Neutrophil (primary cell): ENCODE measurements at regions not wholly inside any gene's neighbourhood (a gene's known extent, or its start where the extent isn't known, plus 50 kb on each side); places are given as distances from the start of the nearest gene placed in this dataset.
"Not testable (repeated sequence)": the region's sequence is repeated elsewhere in the genome, so short reads cannot be mapped to it uniquely, and the experiment has no call there.

Source experiments
- H3K27ac ChIP-seq: fragments of 200-600 bp; sonication (generic); 2 replicates; pipeline ENCODE4 v1.5.1; 2016; ENCODE audit warnings: mild to moderate bottlenecking, moderate library complexity
- H3K27me3 ChIP-seq: fragments of 200-600 bp; sonication (generic); 2 replicates; pipeline ENCODE4 v1.6.0; 2016; ENCODE audit warnings: mild to moderate bottlenecking
- H3K36me3 ChIP-seq: fragments of 200-600 bp; sonication (generic); 2 replicates; pipeline ENCODE4 v1.5.1; 2017
- H3K4me1 ChIP-seq, 2 experiments: fragments of 200-600 bp in 1 of 2; sonication (generic) in 1 of 2; 1 replicate in 1 of 2; 2 replicates in 1 of 2; pipeline versions ENCODE4 v1.5.1 to v1.6.1; 2013 to 2016; ENCODE audit warnings: low read depth in 1 of 2, low read length in 1 of 2, mild to moderate bottlenecking in 1 of 2, moderate library complexity in 1 of 2; ENCODE audit not compliant: control insufficient read depth in 1 of 2, insufficient read depth in 1 of 2
- H3K4me3 ChIP-seq, 2 experiments: fragments of 200-600 bp in 1 of 2; sonication (generic) in 1 of 2; 1 replicate in 1 of 2; 2 replicates in 1 of 2; pipeline ENCODE4 v1.5.1; 2013 to 2016; ENCODE audit warnings: low read depth in 1 of 2, low read length in 1 of 2, mild to moderate bottlenecking in 1 of 2, moderate library complexity in 1 of 2
- H3K9me3 ChIP-seq: fragments of 200-600 bp; sonication (generic); 2 replicates; pipeline ENCODE4 v1.5.1; 2016
- TF ChIP-seq, protein P1 (sequence below): fragments of 200-600 bp; sonication (generic); IDR thresholded peaks from 2 replicates; pipeline ENCODE4 v1.5.1; 2016; ENCODE audit warnings: antibody characterized with exemption

- TF ChIP-seq, protein P1, sequence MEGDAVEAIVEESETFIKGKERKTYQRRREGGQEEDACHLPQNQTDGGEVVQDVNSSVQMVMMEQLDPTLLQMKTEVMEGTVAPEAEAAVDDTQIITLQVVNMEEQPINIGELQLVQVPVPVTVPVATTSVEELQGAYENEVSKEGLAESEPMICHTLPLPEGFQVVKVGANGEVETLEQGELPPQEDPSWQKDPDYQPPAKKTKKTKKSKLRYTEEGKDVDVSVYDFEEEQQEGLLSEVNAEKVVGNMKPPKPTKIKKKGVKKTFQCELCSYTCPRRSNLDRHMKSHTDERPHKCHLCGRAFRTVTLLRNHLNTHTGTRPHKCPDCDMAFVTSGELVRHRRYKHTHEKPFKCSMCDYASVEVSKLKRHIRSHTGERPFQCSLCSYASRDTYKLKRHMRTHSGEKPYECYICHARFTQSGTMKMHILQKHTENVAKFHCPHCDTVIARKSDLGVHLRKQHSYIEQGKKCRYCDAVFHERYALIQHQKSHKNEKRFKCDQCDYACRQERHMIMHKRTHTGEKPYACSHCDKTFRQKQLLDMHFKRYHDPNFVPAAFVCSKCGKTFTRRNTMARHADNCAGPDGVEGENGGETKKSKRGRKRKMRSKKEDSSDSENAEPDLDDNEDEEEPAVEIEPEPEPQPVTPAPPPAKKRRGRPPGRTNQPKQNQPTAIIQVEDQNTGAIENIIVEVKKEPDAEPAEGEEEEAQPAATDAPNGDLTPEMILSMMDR = no peak
- Histone ChIP-seq H3K9me3 (no peaks in the 10 kb centered on the region), H3K27ac (no peak overlapping the region), H3K36me3 (no peaks in the 10 kb centered on the region), H3K4me3 (no peak overlapping the region), H3K27me3 (no peaks in the 10 kb centered on the region), H3K4me1 (no peaks in the 10 kb centered on the region)
Observed at GRCh38 chr10:81603106-81603620, 271.8 kb upstream of the NRG3 start.

- not testable (repeated sequence) for H3K4me3 ChIP-seq, H3K4me1 ChIP-seq, H3K36me3 ChIP-seq, H3K9me3 ChIP-seq, H3K27ac ChIP-seq, H3K27me3 ChIP-seq
Observed at GRCh38 chr10:81644485-81644884, 230.5 kb upstream of the NRG3 start.

GRCh38 chr10:81655986-81656385, 219.0 kb upstream of the NRG3 start:
- TF ChIP-seq, protein P1 = no peak
- H3K4me3 ChIP-seq = no peak overlapping the region
- H3K36me3 ChIP-seq = no peaks in the 10 kb centered on the region
- no peak overlapping the region for H3K27ac ChIP-seq
- no peaks in the 10 kb centered on the region for H3K4me1 ChIP-seq
- no peaks in the 10 kb centered on the region for H3K9me3 ChIP-seq
- no peaks in the 10 kb centered on the region for H3K27me3 ChIP-seq

GRCh38 chr10:81662837-81663236, 212.2 kb upstream of the NRG3 start:
- H3K4me3 ChIP-seq = no peak overlapping the region
- H3K27me3 ChIP-seq = no peaks in the 10 kb centered on the region
- TF ChIP-seq, protein P1 = no peak
- H3K4me1 ChIP-seq = no peaks in the 10 kb centered on the region
- H3K27ac ChIP-seq = no peak overlapping the region
- no peaks in the 10 kb centered on the region for H3K36me3 ChIP-seq
- no peaks in the 10 kb centered on the region for H3K9me3 ChIP-seq

DNA sequence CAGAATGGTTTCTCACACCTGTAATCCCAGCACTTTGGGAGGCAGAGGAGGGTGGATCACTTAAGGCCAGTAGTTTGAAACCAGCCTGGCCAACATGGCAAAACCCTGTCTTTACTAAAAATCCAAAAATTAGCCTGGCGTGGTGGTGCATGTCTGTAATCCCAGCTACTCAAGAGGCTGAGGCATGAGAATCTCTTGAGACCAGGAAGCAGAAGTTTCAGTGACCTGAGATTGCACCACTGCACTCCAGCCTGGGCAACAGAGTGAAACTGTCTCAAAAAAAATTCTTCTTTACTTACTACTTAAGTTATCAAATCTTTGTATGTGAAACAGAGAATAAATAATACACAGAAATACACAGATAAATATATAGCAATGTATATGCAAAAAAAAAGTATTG, 210.2 kb upstream of the NRG3 start:
- not testable (repeated sequence) for H3K27me3 ChIP-seq, H3K9me3 ChIP-seq, H3K36me3 ChIP-seq, H3K4me1 ChIP-seq, H3K4me3 ChIP-seq, H3K27ac ChIP-seq

DNA sequence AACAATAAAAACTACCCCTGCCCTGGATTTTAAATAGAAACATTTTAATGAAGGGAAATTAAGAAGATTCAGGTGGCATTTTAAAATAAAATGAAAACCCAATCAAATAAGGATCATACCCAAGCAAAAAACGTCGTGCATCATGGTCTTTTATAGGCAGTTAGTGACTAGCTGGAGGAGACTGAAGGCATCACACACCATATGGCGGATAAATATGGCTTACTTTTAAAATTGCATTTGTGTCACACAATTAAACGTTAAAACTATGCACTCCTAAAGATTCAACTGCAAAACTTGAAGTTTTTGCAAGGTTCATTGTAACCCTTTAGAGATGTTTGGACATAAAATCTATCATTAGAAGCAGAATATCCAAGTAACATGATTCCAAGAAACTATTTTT, 200.1 kb upstream of the NRG3 start:
- Histone ChIP-seq H3K27ac (no peak overlapping the region), H3K9me3 (no peaks in the 10 kb centered on the region), H3K4me3 (no peak overlapping the region), H3K27me3 (no peaks in the 10 kb centered on the region), H3K36me3 (no peaks in the 10 kb centered on the region), H3K4me1 (no peaks in the 10 kb centered on the region)
- TF ChIP-seq, protein P1 = no peak

DNA sequence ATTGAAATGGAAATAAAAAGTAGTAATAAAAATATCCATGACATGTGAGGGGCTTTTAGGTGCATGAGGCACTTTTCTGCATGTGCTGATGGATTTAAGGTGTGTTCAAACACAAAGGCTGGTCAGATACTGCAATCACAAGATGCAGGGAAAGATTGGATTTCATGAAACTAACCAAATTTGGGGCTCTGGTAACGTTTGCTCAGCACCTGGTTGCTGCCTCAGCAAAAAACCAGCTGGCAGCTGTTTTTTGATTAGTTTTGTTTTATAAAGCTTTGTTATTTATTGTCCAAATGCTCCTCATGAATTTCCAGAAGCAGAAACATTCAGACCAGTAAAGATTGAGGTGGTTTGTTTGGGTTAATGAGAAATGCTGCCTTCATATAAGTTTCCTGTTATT, 195.7 kb upstream of the NRG3 start:
- Histone ChIP-seq H3K27ac (no peak overlapping the region), H3K9me3 (no peaks in the 10 kb centered on the region), H3K4me1 (no peaks in the 10 kb centered on the region), H3K36me3 (no peaks in the 10 kb centered on the region), H3K4me3 (no peak overlapping the region), H3K27me3 (no peaks in the 10 kb centered on the region)
- TF ChIP-seq, protein P1 = no peak
